ENCODE measurements at regions not wholly inside any gene's neighbourhood (a gene's known extent, or its start where the extent isn't known, plus 50 kb on each side); places are given as distances from the start of the nearest gene placed in this dataset.

GRCh38 chr6:67863346-67863745 lies 771.7 kb upstream of the ADGRB3 start:
- Histone ChIP-seq H3F3A (ENCODE audit: insufficient read depth, low read length) (no peaks in the 10 kb centered on the region), H3K4me2 (ENCODE audit: low read depth, low read length) (no peak overlapping the region), H3K27me3 (replicated peaks; ENCODE audit: insufficient read depth, low read length) (no peaks in the 10 kb centered on the region), H3K9ac (ENCODE audit: low read length) (no peak overlapping the region), H4K20me1 (ENCODE audit: insufficient read depth, low read length) (no peaks in the 10 kb centered on the region), H3K4me1 (ENCODE audit: low read length) (no peaks in the 10 kb centered on the region), H3K9me3 (replicated peaks; ENCODE audit: insufficient read depth, low read length) (no peaks in the 10 kb centered on the region), H3K27ac (ENCODE audit: low read length) (no peak overlapping the region), H3K79me2 (ENCODE audit: low read length) (no peaks in the 10 kb centered on the region), H3K4me3 (ENCODE audit: low read length) (no peak overlapping the region), H3K36me3 (replicated peaks; ENCODE audit: insufficient read depth, low read length) (no peaks in the 10 kb centered on the region), H3K9me2 (replicated peaks; ENCODE audit: insufficient read depth, low read length) (no peaks in the 10 kb centered on the region), H2AFZ (ENCODE audit: low read length) (no peak overlapping the region)
- DNase-seq = no peak
- no peak for TF ChIP-seq CTCF (IDR thresholded peaks at IDR 0.05; ENCODE audit: low read length)
- no peak for TF ChIP-seq EZH2 (optimal IDR thresholded peaks at IDR 0.05; ENCODE audit: low read depth, low read length)
- TF ChIP-seq EZH2phosphoT487 (IDR thresholded peaks at IDR 0.05; ENCODE audit: low read length) = no peak

- Histone ChIP-seq H3K27me3 (replicated peaks; ENCODE audit: insufficient read depth, low read length) (no peaks in the 10 kb centered on the region), H3K36me3 (replicated peaks; ENCODE audit: insufficient read depth, low read length) (no peaks in the 10 kb centered on the region), H3K4me1 (ENCODE audit: low read length) (no peaks in the 10 kb centered on the region), H3K4me3 (ENCODE audit: low read length) (no peak overlapping the region), H3K9me3 (replicated peaks; ENCODE audit: insufficient read depth, low read length) (no peaks in the 10 kb centered on the region), H3K4me2 (ENCODE audit: low read depth, low read length) (no peak overlapping the region), H3K79me2 (ENCODE audit: low read length) (no peaks in the 10 kb centered on the region), H3K27ac (ENCODE audit: low read length) (no peak overlapping the region), H4K20me1 (ENCODE audit: insufficient read depth, low read length) (no peaks in the 10 kb centered on the region), H3F3A (ENCODE audit: insufficient read depth, low read length) (no peaks in the 10 kb centered on the region), H3K9me2 (replicated peaks; ENCODE audit: insufficient read depth, low read length) (no peaks in the 10 kb centered on the region), H2AFZ (ENCODE audit: low read length) (no peak overlapping the region), H3K9ac (ENCODE audit: low read length) (no peak overlapping the region)
- no peak for DNase-seq
- no peak for TF ChIP-seq EZH2phosphoT487 (IDR thresholded peaks at IDR 0.05; ENCODE audit: low read length)
- no peak for TF ChIP-seq CTCF (IDR thresholded peaks at IDR 0.05; ENCODE audit: low read length)
- no peak for TF ChIP-seq EZH2 (optimal IDR thresholded peaks at IDR 0.05; ENCODE audit: low read depth, low read length)
These were observed 781.0 kb upstream of the ADGRB3 start for GRCh38 chr6:67854098-67854497.

- H3K4me1 ChIP-seq (ENCODE audit: low read length) = no peaks in the 10 kb centered on the region
- no peak overlapping the region for H3K4me2 ChIP-seq (ENCODE audit: low read depth, low read length)
- no peak overlapping the region for H3K27ac ChIP-seq (ENCODE audit: low read length)
- no peaks in the 10 kb centered on the region for H3K9me2 ChIP-seq (replicated peaks; ENCODE audit: insufficient read depth, low read length)
- no peaks in the 10 kb centered on the region for H3K36me3 ChIP-seq (replicated peaks; ENCODE audit: insufficient read depth, low read length)
- H3K4me3 ChIP-seq (ENCODE audit: low read length) = no peak overlapping the region
- H3K79me2 ChIP-seq (ENCODE audit: low read length) = no peaks in the 10 kb centered on the region
- no peaks in the 10 kb centered on the region for H3K27me3 ChIP-seq (replicated peaks; ENCODE audit: insufficient read depth, low read length)
- H3K9me3 ChIP-seq (replicated peaks; ENCODE audit: insufficient read depth, low read length) = no peaks in the 10 kb centered on the region
- no peak overlapping the region for H3K9ac ChIP-seq (ENCODE audit: low read length)
- DNase-seq = no peak
- no peaks in the 10 kb centered on the region for H3F3A ChIP-seq (ENCODE audit: insufficient read depth, low read length)
- H4K20me1 ChIP-seq (ENCODE audit: insufficient read depth, low read length) = no peaks in the 10 kb centered on the region
- H2AFZ ChIP-seq (ENCODE audit: low read length) = no peak overlapping the region
- TF ChIP-seq EZH2phosphoT487 (IDR thresholded peaks at IDR 0.05; ENCODE audit: low read length) (no peak), EZH2 (optimal IDR thresholded peaks at IDR 0.05; ENCODE audit: low read depth, low read length) (no peak), CTCF (IDR thresholded peaks at IDR 0.05; ENCODE audit: low read length) (no peak)
These were observed 795.3 kb upstream of the ADGRB3 start for GRCh38 chr6:67839818-67840217.
